Body of pancreas (tissue), 4 donors: ENCODE measurements at regions not wholly inside any gene's neighbourhood (a gene's known extent, or its start where the extent isn't known, plus 50 kb on each side); places are given as distances from the start of the nearest gene placed in this dataset.

Experiments
- ATAC-seq: fragments of 150-250 bp; one replicate; pipeline ENCODE4 v1.9.1; 2016
- DNase-seq, 4 donors: peaks; one replicate each; pipeline ENCODE4 v3.0.0-alpha.2; 2019
- H3K27ac ChIP-seq, 4 donors: fragments of 200-600 bp; sonication (generic); 1 replicate in 3 of 4; 2 replicates in 1 of 4; pipeline versions ENCODE4 v1.5.1 to v1.6.1; 2016 to 2019; ENCODE audit warnings: mild to moderate bottlenecking in 1 of 4, mixed read lengths in 1 of 4, moderate library complexity in 1 of 4
- H3K27me3 ChIP-seq, 2 donors: fragments of 200-600 bp; sonication (generic); one replicate each; pipeline ENCODE4 v1.6.0; 2016; ENCODE audit warnings: mild to moderate bottlenecking in 1 of 2
- H3K36me3 ChIP-seq, 2 donors: fragments of 200-600 bp; sonication (generic); replicated peaks in 1 of 2; 2 replicates each; pipeline ENCODE4 v1.5.1; 2016; ENCODE audit warnings: low read depth in 2 of 2; ENCODE audit not compliant: insufficient read depth in 1 of 2
- H3K4me1 ChIP-seq: fragments of 200-600 bp; sonication (generic); one replicate; pipeline ENCODE4 v1.6.0; 2016
- H3K4me3 ChIP-seq, 2 donors: fragments of 200-600 bp; sonication (generic); 1 replicate in 1 of 2; 2 replicates in 1 of 2; pipeline ENCODE4 v1.5.1; 2016 to 2019
- H3K9me3 ChIP-seq, 3 donors: fragments of 200-600 bp; sonication (generic); 1 replicate in 2 of 3; 2 replicates in 1 of 3; pipeline ENCODE4 v1.5.1; 2016
- CTCF ChIP-seq, 7 experiments: fragments of 450-650 bp in 4 of 7; fragments of 200-600 bp in 3 of 7; sonication (generic) in 3 of 7; IDR thresholded peaks; one replicate each; pipeline ENCODE4 v1.5.1; 2016 to 2019; ENCODE audit warnings: antibody characterized with exemption in 7 of 7
- POLR2A ChIP-seq, 3 donors: fragments of 450-650 bp; IDR thresholded peaks; one replicate each; pipeline ENCODE4 v1.6.1; 2016; ENCODE audit warnings: antibody characterized with exemption in 3 of 3, mild to moderate bottlenecking in 2 of 3
- WGBS, 2 donors: methylation state at CpG; one replicate each; pipeline ENCODE4 v1.1.5; 2017; 5-methylcytosine and 5-hydroxymethylcytosine counted together
- intact Hi-C: fragments of 100-400 bp; cut with DNase I; formaldehyde crosslinking; loops from one replicate; pipeline ENCODE4 v1.15.1; 2023

- no peaks in the 10 kb centered on the region for H3K9me3 ChIP-seq
- no peaks in the 10 kb centered on the region for H3K36me3 ChIP-seq
- H3K4me1 ChIP-seq: peaks cover 7% of the 10 kb centered on the region
- intact Hi-C loops: no loop called here
- ATAC-seq (no peak), DNase-seq (no peak)
- H3K4me3 ChIP-seq: no peak overlapping the region
- no peak for TF ChIP-seq CTCF (IDR thresholded peaks at IDR 0.05)
- TF ChIP-seq POLR2A (IDR thresholded peaks at IDR 0.05): no peak
- no peak overlapping the region for H3K27ac ChIP-seq
- no peaks in the 10 kb centered on the region for H3K27me3 ChIP-seq
- 58 to 61% methylated on average over 2 of the region's 2 CpGs for WGBS, 2 donors
These were observed 131.3 kb upstream of the FBXL4 start for GRCh38 chr6:99079058-99079457.

- WGBS, 2 donors: 59 to 75% methylated on average over 4 of the region's 4 CpGs
- no peak for ATAC-seq
- no peak for DNase-seq
These were observed 125.5 kb upstream of the FBXL4 start for GRCh38 chr6:99073223-99073622.

GRCh38 chr6:99066044-99066443 lies 118.3 kb upstream of the FBXL4 start:
- 52 to 60% methylated on average over 3 of the region's 3 CpGs for WGBS, 2 donors
- Histone ChIP-seq H3K27ac (no peak overlapping the region), H3K4me1 (no peaks in the 10 kb centered on the region), H3K27me3 (no peaks in the 10 kb centered on the region), H3K36me3 (no peaks in the 10 kb centered on the region), H3K9me3 (no peaks in the 10 kb centered on the region), H3K4me3 (no peak overlapping the region)
- no peak for TF ChIP-seq POLR2A (IDR thresholded peaks at IDR 0.05)
- no peak for TF ChIP-seq CTCF (IDR thresholded peaks at IDR 0.05)
- no peak for ATAC-seq
- DNase-seq: no peak
- intact Hi-C loops: no loop called here

More at GRCh38 chr6:99073223-99073622, 125.5 kb upstream of the FBXL4 start:
- Histone ChIP-seq H3K36me3 (no peaks in the 10 kb centered on the region), H3K4me3 (no peak overlapping the region), H3K27me3 (no peaks in the 10 kb centered on the region), H3K9me3 (no peaks in the 10 kb centered on the region), H3K4me1 (no peaks in the 10 kb centered on the region), H3K27ac (no peak overlapping the region)
- TF ChIP-seq POLR2A (IDR thresholded peaks at IDR 0.05) (no peak), CTCF (IDR thresholded peaks at IDR 0.05) (no peak)
- intact Hi-C loops: no loop called here

GRCh38 chr6:99064834-99065233 lies 117.1 kb upstream of the FBXL4 start:
- H3K27me3 ChIP-seq: no peaks in the 10 kb centered on the region
- TF ChIP-seq POLR2A (IDR thresholded peaks at IDR 0.05) (no peak), CTCF (IDR thresholded peaks at IDR 0.05) (no peak)
- DNase-seq: no peak
- H3K27ac ChIP-seq: no peak overlapping the region
- ATAC-seq: no peak
- H3K9me3 ChIP-seq: no peaks in the 10 kb centered on the region
- no peaks in the 10 kb centered on the region for H3K36me3 ChIP-seq
- no peak overlapping the region for H3K4me3 ChIP-seq
- no peaks in the 10 kb centered on the region for H3K4me1 ChIP-seq
- 74 to 83% methylated on average over 2 of the region's 2 CpGs for WGBS, 2 donors
- intact Hi-C loops: no loop called here

DNA sequence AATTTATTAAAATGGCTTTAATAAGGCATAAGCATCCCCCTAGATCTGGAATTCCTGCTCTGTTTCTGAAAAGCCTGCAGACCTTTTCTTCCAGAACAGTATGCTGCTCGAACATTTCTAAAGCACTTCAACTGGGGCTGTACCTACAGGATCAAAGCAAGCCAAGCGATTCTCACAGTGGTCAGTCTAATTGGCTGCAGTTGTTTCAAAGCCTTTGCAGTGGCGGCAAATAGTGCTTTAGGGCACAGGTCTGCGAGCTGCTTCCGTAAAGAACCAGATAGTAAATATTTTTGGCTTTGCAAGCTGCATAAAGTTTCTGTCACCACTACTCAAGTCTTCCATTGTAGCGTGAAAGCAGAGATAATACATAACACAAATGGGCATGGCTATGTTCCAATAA lies 88.9 kb upstream of the FBXL4 start:
- Histone ChIP-seq H3K27me3 (no peaks in the 10 kb centered on the region), H3K27ac (no peak overlapping the region), H3K4me3 (no peak overlapping the region), H3K4me1 (peaks cover 7% of the 10 kb centered on the region), H3K36me3 (no peaks in the 10 kb centered on the region), H3K9me3 (no peaks in the 10 kb centered on the region)
- WGBS, 2 donors: 83 to 91% methylated on average over 6 of the region's 6 CpGs
- ATAC-seq: no peak
- DNase-seq: no peak
- no peak for TF ChIP-seq CTCF (IDR thresholded peaks at IDR 0.05)
- TF ChIP-seq POLR2A (IDR thresholded peaks at IDR 0.05): no peak
- intact Hi-C loops: no loop called here
